ENCODE measurements at regions not wholly inside any gene's neighbourhood (a gene's known extent, or its start where the extent isn't known, plus 50 kb on each side); places are given as distances from the start of the nearest gene placed in this dataset.
"Not testable (repeated sequence)": the region's sequence is repeated elsewhere in the genome, so short reads cannot be mapped to it uniquely, and the experiment has no call there.

- in situ Hi-C loops (cut with HindIII; ENCODE audit: low pct_unique_long_range_greater_than_20kb, low sequenced_read_pairs): no loop called here
Observed at GRCh38 chr12:88716240-88716639, 136.0 kb upstream of the KITLG start.

GRCh38 chr12:88715673-88716072, 135.4 kb upstream of the KITLG start:
- DNase-seq (ENCODE audit: low read depth): no peak
- in situ Hi-C loops (cut with HindIII; ENCODE audit: low pct_unique_long_range_greater_than_20kb, low sequenced_read_pairs): no loop called here

More at GRCh38 chr12:88716240-88716639, 136.0 kb upstream of the KITLG start:
- no peak for DNase-seq (ENCODE audit: low read depth)

GRCh38 chr12:88714263-88714882, 134.1 kb upstream of the KITLG start:
- in situ Hi-C loops (cut with HindIII; ENCODE audit: low pct_unique_long_range_greater_than_20kb, low sequenced_read_pairs): not testable (repeated sequence)

GRCh38 chr12:88707800-88708199, 127.5 kb upstream of the KITLG start:
- in situ Hi-C loops (cut with HindIII; ENCODE audit: low pct_unique_long_range_greater_than_20kb, low sequenced_read_pairs): no loop called here
- no peak for DNase-seq (ENCODE audit: low read depth)

More at GRCh38 chr12:88714263-88714882, 134.1 kb upstream of the KITLG start:
- DNase-seq (ENCODE audit: low read depth): not testable (repeated sequence)

- in situ Hi-C loops (cut with HindIII; ENCODE audit: low pct_unique_long_range_greater_than_20kb, low sequenced_read_pairs): no loop called here
- no peak for DNase-seq (ENCODE audit: low read depth)
Observed at GRCh38 chr12:88706286-88706685, 126.0 kb upstream of the KITLG start.

- DNase-seq (ENCODE audit: low read depth): no peak
- in situ Hi-C loops (cut with HindIII; ENCODE audit: low pct_unique_long_range_greater_than_20kb, low sequenced_read_pairs): no loop called here
Observed at GRCh38 chr12:88703790-88704189, 123.5 kb upstream of the KITLG start.

- in situ Hi-C loops (cut with HindIII; ENCODE audit: low pct_unique_long_range_greater_than_20kb, low sequenced_read_pairs): no loop called here
- no peak for DNase-seq (ENCODE audit: low read depth)
Observed at GRCh38 chr12:88698471-88698870, 118.2 kb upstream of the KITLG start.

GRCh38 chr12:88693837-88694445, 113.7 kb upstream of the KITLG start:
- DNase-seq (ENCODE audit: low read depth): no peak
- in situ Hi-C loops (cut with HindIII; ENCODE audit: low pct_unique_long_range_greater_than_20kb, low sequenced_read_pairs): no loop called here

- DNase-seq (ENCODE audit: low read depth): no peak
- in situ Hi-C loops (cut with HindIII; ENCODE audit: low pct_unique_long_range_greater_than_20kb, low sequenced_read_pairs): no loop called here
Observed at GRCh38 chr12:88691811-88692210, 111.5 kb upstream of the KITLG start.

GRCh38 chr12:88684610-88685009, 104.3 kb upstream of the KITLG start:
- in situ Hi-C loops (cut with HindIII; ENCODE audit: low pct_unique_long_range_greater_than_20kb, low sequenced_read_pairs): no loop called here
- DNase-seq (ENCODE audit: low read depth): no peak

- no peak for DNase-seq (ENCODE audit: low read depth)
- in situ Hi-C loops (cut with HindIII; ENCODE audit: low pct_unique_long_range_greater_than_20kb, low sequenced_read_pairs): no loop called here
Observed at GRCh38 chr12:88684170-88684569, 103.9 kb upstream of the KITLG start.

- in situ Hi-C loops (cut with HindIII; ENCODE audit: low pct_unique_long_range_greater_than_20kb, low sequenced_read_pairs): no loop called here
- no peak for DNase-seq (ENCODE audit: low read depth)
Observed at GRCh38 chr12:88683628-88684027, 103.4 kb upstream of the KITLG start.

GRCh38 chr12:88681271-88681670, 101.0 kb upstream of the KITLG start:
- no peak for DNase-seq (ENCODE audit: low read depth)
- in situ Hi-C loops (cut with HindIII; ENCODE audit: low pct_unique_long_range_greater_than_20kb, low sequenced_read_pairs): no loop called here

GRCh38 chr12:88677464-88677863, 97.2 kb upstream of the KITLG start:
- no peak for DNase-seq (ENCODE audit: low read depth)
- in situ Hi-C loops (cut with HindIII; ENCODE audit: low pct_unique_long_range_greater_than_20kb, low sequenced_read_pairs): no loop called here

GRCh38 chr12:88667615-88668014, 87.3 kb upstream of the KITLG start:
- DNase-seq (ENCODE audit: low read depth); in situ Hi-C loops (cut with HindIII; ENCODE audit: low pct_unique_long_range_greater_than_20kb, low sequenced_read_pairs): not testable (repeated sequence)

- in situ Hi-C loops (cut with HindIII; ENCODE audit: low pct_unique_long_range_greater_than_20kb, low sequenced_read_pairs): no loop called here
- no peak for DNase-seq (ENCODE audit: low read depth)
Observed at GRCh38 chr12:88665071-88665470, 84.8 kb upstream of the KITLG start.

GRCh38 chr12:88662961-88663360, 82.7 kb upstream of the KITLG start:
- DNase-seq (ENCODE audit: low read depth): no peak
- in situ Hi-C loops (cut with HindIII; ENCODE audit: low pct_unique_long_range_greater_than_20kb, low sequenced_read_pairs): no loop called here

- DNase-seq (ENCODE audit: low read depth): no peak
- in situ Hi-C loops (cut with HindIII; ENCODE audit: low pct_unique_long_range_greater_than_20kb, low sequenced_read_pairs): no loop called here
Observed at GRCh38 chr12:88662093-88662492, 81.8 kb upstream of the KITLG start.

- no peak for DNase-seq (ENCODE audit: low read depth)
- in situ Hi-C loops (cut with HindIII; ENCODE audit: low pct_unique_long_range_greater_than_20kb, low sequenced_read_pairs): no loop called here
Observed at GRCh38 chr12:88658009-88658408, 77.7 kb upstream of the KITLG start.

GRCh38 chr12:88650715-88651114, 70.4 kb upstream of the KITLG start:
- in situ Hi-C loops (cut with HindIII; ENCODE audit: low pct_unique_long_range_greater_than_20kb, low sequenced_read_pairs): no loop called here
- DNase-seq (ENCODE audit: low read depth): peak; percentile 8
